CD14-positive monocyte (primary cell): ENCODE measurements at regions not wholly inside any gene's neighbourhood (a gene's known extent, or its start where the extent isn't known, plus 50 kb on each side); places are given as distances from the start of the nearest gene placed in this dataset.

Experiments
- DNase-seq, 3 donors: peaks; one replicate each; pipeline ENCODE4 v3.0.0-alpha.2; 2011 to 2022
- H2AFZ ChIP-seq: 2 replicates; pipeline ENCODE4 v1.6.0; 2012; ENCODE audit warnings: mild to moderate bottlenecking, low read depth, low read length, inconsistent platforms; ENCODE audit not compliant: insufficient read depth, poor library complexity, severe bottlenecking
- H3K27ac ChIP-seq, 2 donors: 1 replicate in 1 of 2; 2 replicates in 1 of 2; pipeline ENCODE4 v1.5.1; 2012 to 2013; ENCODE audit warnings: low read length in 2 of 2, control low read depth in 1 of 2, inconsistent platforms in 1 of 2, low read depth in 1 of 2, mild to moderate bottlenecking in 1 of 2
- H3K27me3 ChIP-seq, 2 donors: one replicate each; pipeline versions ENCODE4 v1.6.0 to v1.6.1; 2011 to 2013; ENCODE audit warnings: low read length in 2 of 2; ENCODE audit not compliant: control insufficient read depth in 2 of 2, insufficient read depth in 2 of 2
- H3K36me3 ChIP-seq, 2 donors: replicated peaks in 1 of 2; 1 replicate in 1 of 2; 2 replicates in 1 of 2; pipeline versions ENCODE4 v1.5.1 to v1.6.1; 2012 to 2013; ENCODE audit warnings: low read length in 2 of 2, control low read depth in 1 of 2, inconsistent platforms in 1 of 2, mild to moderate bottlenecking in 1 of 2; ENCODE audit not compliant: insufficient read depth in 2 of 2, control insufficient read depth in 1 of 2
- H3K4me1 ChIP-seq, 2 donors: 1 replicate in 1 of 2; 2 replicates in 1 of 2; pipeline versions ENCODE4 v1.5.1 to v1.6.1; 2012 to 2013; ENCODE audit warnings: low read length in 2 of 2, control low read depth in 1 of 2, inconsistent platforms in 1 of 2, mild to moderate bottlenecking in 1 of 2, moderate library complexity in 1 of 2; ENCODE audit not compliant: insufficient read depth in 2 of 2, control insufficient read depth in 1 of 2
- H3K4me2 ChIP-seq: replicated peaks from 2 replicates; pipeline ENCODE3; 2012; ENCODE audit warnings: low read length, moderate library complexity, mild to moderate bottlenecking; ENCODE audit not compliant: poor library complexity, severe bottlenecking; ENCODE audit errors: extremely low read depth
- H3K4me3 ChIP-seq, 3 experiments: fragments of 200-600 bp in 1 of 3; sonication (generic) in 1 of 3; replicated peaks in 1 of 3; 1 replicate in 2 of 3; 2 replicates in 1 of 3; pipeline ENCODE4 v1.5.1; 2011 to 2013; ENCODE audit warnings: low read length in 3 of 3, mild to moderate bottlenecking in 3 of 3, control low read depth in 2 of 3, low read depth in 2 of 3, inconsistent platforms in 1 of 3, moderate library complexity in 1 of 3
- H3K79me2 ChIP-seq: 2 replicates; pipeline ENCODE4 v1.6.0; 2012; ENCODE audit warnings: mild to moderate bottlenecking, control low read depth, inconsistent platforms, low read length, moderate library complexity; ENCODE audit not compliant: insufficient read depth
- H3K9ac ChIP-seq: 2 replicates; pipeline ENCODE4 v1.6.0; 2017; ENCODE audit warnings: low read length, mild to moderate bottlenecking; ENCODE audit not compliant: insufficient read depth, poor library complexity, severe bottlenecking
- H3K9me3 ChIP-seq, 2 donors: replicated peaks in 1 of 2; 1 replicate in 1 of 2; 2 replicates in 1 of 2; pipeline versions ENCODE4 v1.5.1 to v1.6.1; 2012 to 2013; ENCODE audit warnings: low read length in 2 of 2, control low read depth in 1 of 2; ENCODE audit not compliant: control insufficient read depth in 1 of 2, insufficient read depth in 1 of 2
- H4K20me1 ChIP-seq: 2 replicates; pipeline ENCODE4 v1.6.0; 2012; ENCODE audit warnings: mild to moderate bottlenecking, low read length, control low read depth, moderate library complexity; ENCODE audit not compliant: insufficient read depth
- H3K27ac Mint-ChIP-seq, 7 donors: one replicate each; pipeline ENCODE4 v1.8.0; 2020; ENCODE audit warnings: mild to moderate bottlenecking in 7 of 7, mixed read lengths in 7 of 7, moderate library complexity in 6 of 7, inconsistent platforms in 2 of 7
- H3K27me3 Mint-ChIP-seq, 3 donors: one replicate each; pipeline ENCODE4 v1.8.0; 2021 to 2022; ENCODE audit warnings: low read depth in 3 of 3, mild to moderate bottlenecking in 3 of 3, mixed read lengths in 3 of 3, moderate library complexity in 3 of 3, inconsistent platforms in 1 of 3
- H3K36me3 Mint-ChIP-seq, 2 donors: one replicate each; pipeline ENCODE4 v1.8.0; 2020; ENCODE audit warnings: mixed read lengths in 2 of 2, inconsistent platforms in 1 of 2, mild to moderate bottlenecking in 1 of 2
- H3K4me1 Mint-ChIP-seq: one replicate; pipeline ENCODE4 v1.8.0; 2020; ENCODE audit warnings: mild to moderate bottlenecking, mixed read lengths
- H3K4me3 Mint-ChIP-seq, 2 donors: one replicate each; pipeline ENCODE4 v1.8.0; 2020; ENCODE audit warnings: mild to moderate bottlenecking in 2 of 2, mixed read lengths in 2 of 2, moderate library complexity in 1 of 2
- H3K9me3 Mint-ChIP-seq, 7 donors: one replicate each; pipeline ENCODE4 v1.8.0; 2020 to 2022; ENCODE audit warnings: mixed read lengths in 7 of 7, mild to moderate bottlenecking in 6 of 7, moderate library complexity in 6 of 7, inconsistent platforms in 2 of 7
- WGBS: methylation state at CpG from one replicate; pipeline ENCODE4 v1.1.5; 2013; ENCODE audit warnings: missing lambda C conversion rate; ENCODE audit not compliant: insufficient coverage; 5-methylcytosine and 5-hydroxymethylcytosine counted together
- intact Hi-C, 2 donors: fragments of 100-400 bp; cut with micrococcal nuclease; formaldehyde crosslinking; loops; one replicate each; pipeline versions ENCODE4 v1.15.0 to v1.15.1; 2023
- TF ChIP-seq, protein P1 (sequence below): fragments of 200-600 bp; IDR thresholded peaks from one replicate; pipeline ENCODE4 v1.8.0; 2022; ENCODE audit warnings: antibody characterized with exemption, mild to moderate bottlenecking

DNA sequence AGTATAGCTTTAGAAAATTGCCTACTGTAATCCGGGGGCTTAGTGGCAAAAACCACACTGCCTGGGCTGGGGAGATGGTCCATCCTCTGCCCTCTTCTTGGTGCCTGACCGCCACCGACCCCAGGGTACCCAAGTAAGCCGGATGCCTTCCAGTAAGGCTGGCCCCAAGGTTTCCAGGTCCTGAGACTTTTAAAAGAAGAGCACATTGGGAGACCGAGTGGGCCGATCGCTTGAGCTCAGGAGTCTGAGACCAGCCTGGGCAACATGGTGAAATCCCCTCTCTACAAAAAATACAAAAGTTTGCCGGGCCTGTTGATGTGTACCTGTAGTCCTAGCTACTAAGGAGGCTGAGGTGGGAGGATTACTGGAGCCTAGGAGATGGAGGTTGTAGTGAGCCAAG lies 406.7 kb upstream of the IRX4 start:
- no peak overlapping the region for H3K9ac ChIP-seq
- Mint-ChIP-seq H3K36me3 (no peaks in the 10 kb centered on the region), H3K9me3 (peaks cover 2 to 40% (median 7%) of the 10 kb centered on the region in 7 donors), H3K4me3 (no peak overlapping the region), H3K4me1 (no peaks in the 10 kb centered on the region), H3K27me3 (peaks cover 2 to 4% (median 2%) of the 10 kb centered on the region in 3 donors), H3K27ac (no peak overlapping the region)
- no peak overlapping the region for H2AFZ ChIP-seq
- H3K9me3 ChIP-seq: peaks cover 16% of the 10 kb centered on the region in 2 donors
- no peaks in the 10 kb centered on the region for H4K20me1 ChIP-seq
- TF ChIP-seq, protein P1, sequence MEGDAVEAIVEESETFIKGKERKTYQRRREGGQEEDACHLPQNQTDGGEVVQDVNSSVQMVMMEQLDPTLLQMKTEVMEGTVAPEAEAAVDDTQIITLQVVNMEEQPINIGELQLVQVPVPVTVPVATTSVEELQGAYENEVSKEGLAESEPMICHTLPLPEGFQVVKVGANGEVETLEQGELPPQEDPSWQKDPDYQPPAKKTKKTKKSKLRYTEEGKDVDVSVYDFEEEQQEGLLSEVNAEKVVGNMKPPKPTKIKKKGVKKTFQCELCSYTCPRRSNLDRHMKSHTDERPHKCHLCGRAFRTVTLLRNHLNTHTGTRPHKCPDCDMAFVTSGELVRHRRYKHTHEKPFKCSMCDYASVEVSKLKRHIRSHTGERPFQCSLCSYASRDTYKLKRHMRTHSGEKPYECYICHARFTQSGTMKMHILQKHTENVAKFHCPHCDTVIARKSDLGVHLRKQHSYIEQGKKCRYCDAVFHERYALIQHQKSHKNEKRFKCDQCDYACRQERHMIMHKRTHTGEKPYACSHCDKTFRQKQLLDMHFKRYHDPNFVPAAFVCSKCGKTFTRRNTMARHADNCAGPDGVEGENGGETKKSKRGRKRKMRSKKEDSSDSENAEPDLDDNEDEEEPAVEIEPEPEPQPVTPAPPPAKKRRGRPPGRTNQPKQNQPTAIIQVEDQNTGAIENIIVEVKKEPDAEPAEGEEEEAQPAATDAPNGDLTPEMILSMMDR: no peak
- H3K4me1 ChIP-seq: no peaks in the 10 kb centered on the region
- no peaks in the 10 kb centered on the region for H3K79me2 ChIP-seq
- DNase-seq: no peak
- no peak overlapping the region for H3K4me2 ChIP-seq
- H3K27me3 ChIP-seq: no peaks in the 10 kb centered on the region
- WGBS: 100% methylated on average over 1 of the region's 8 CpGs
- intact Hi-C loops: no loop called here
- no peaks in the 10 kb centered on the region for H3K36me3 ChIP-seq
- H3K27ac ChIP-seq: no peak overlapping the region
- H3K4me3 ChIP-seq: no peak overlapping the region

DNA sequence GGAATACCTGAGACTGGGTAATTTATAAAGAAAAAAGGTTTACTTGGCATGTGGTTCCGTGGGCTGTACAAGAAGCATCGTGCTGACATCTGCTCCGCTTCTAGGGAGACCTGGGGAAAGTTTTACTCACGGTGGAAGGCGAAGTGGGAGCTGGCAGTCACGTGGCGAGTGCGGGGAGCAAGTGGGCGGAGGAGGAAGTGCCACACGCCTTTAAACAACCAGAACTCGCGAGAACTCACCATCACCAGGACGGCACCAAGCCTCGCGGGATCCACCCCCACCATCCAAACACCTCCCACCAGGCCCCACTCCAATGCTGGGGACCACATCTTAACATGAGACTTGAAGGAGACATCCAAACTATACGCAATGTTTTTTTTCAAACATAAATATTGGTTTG lies 406.2 kb upstream of the IRX4 start:
- no peaks in the 10 kb centered on the region for H3K79me2 ChIP-seq
- no peak overlapping the region for H2AFZ ChIP-seq
- H4K20me1 ChIP-seq: no peaks in the 10 kb centered on the region
- no peak overlapping the region for H3K4me2 ChIP-seq
- H3K4me1 ChIP-seq: no peaks in the 10 kb centered on the region
- intact Hi-C loops: no loop called here
- TF ChIP-seq, protein P1: no peak
- H3K9me3 Mint-ChIP-seq: peaks cover 2 to 35% (median 7%) of the 10 kb centered on the region in 7 donors
- H3K4me3 Mint-ChIP-seq: no peak overlapping the region
- H3K27ac Mint-ChIP-seq: no peak overlapping the region
- H3K4me1 Mint-ChIP-seq: no peaks in the 10 kb centered on the region
- H3K4me3 ChIP-seq: no peak overlapping the region
- H3K27ac ChIP-seq: no peak overlapping the region
- H3K36me3 Mint-ChIP-seq: no peaks in the 10 kb centered on the region
- no peaks in the 10 kb centered on the region for H3K27me3 ChIP-seq
- H3K36me3 ChIP-seq: no peaks in the 10 kb centered on the region
- peaks cover 16% of the 10 kb centered on the region in 2 donors for H3K9me3 ChIP-seq
- no peak for DNase-seq
- peaks cover 2 to 4% (median 2%) of the 10 kb centered on the region in 3 donors for H3K27me3 Mint-ChIP-seq
- WGBS: 76% methylated on average over 10 of the region's 16 CpGs
- no peak overlapping the region for H3K9ac ChIP-seq
